Neural progenitor cell (in vitro differentiated cells): ENCODE measurements at regions not wholly inside any gene's neighbourhood (a gene's known extent, or its start where the extent isn't known, plus 50 kb on each side); places are given as distances from the start of the nearest gene placed in this dataset.

Experiments used
- DNase-seq: peaks from one replicate; pipeline ENCODE4 v3.0.0-alpha.2; 2016; ENCODE audit warnings: low spot score
- H2AFZ ChIP-seq: fragments of 200-600 bp; sonication (generic); replicated peaks from 2 replicates; pipeline ENCODE4 v1.6.1; 2016; ENCODE audit warnings: antibody characterized with exemption
- H3F3A ChIP-seq: fragments of 200-600 bp; sonication (generic); 2 replicates; pipeline ENCODE4 v1.6.1; 2016; ENCODE audit warnings: antibody characterized with exemption, low read depth
- H3K27ac ChIP-seq: fragments of 200-600 bp; sonication (generic); 2 replicates; pipeline ENCODE4 v1.5.1; 2016; ENCODE audit warnings: mild to moderate bottlenecking
- H3K27me3 ChIP-seq: fragments of 200-600 bp; sonication (generic); 2 replicates; pipeline ENCODE4 v1.6.1; 2016; ENCODE audit warnings: mild to moderate bottlenecking, moderate library complexity
- H3K36me3 ChIP-seq: fragments of 200-600 bp; sonication (generic); 2 replicates; pipeline ENCODE4 v1.5.1; 2016
- H3K4me1 ChIP-seq: fragments of 200-600 bp; sonication (generic); 2 replicates; pipeline ENCODE4 v1.6.1; 2016; ENCODE audit warnings: mixed run types
- H3K4me2 ChIP-seq: fragments of 200-600 bp; sonication (generic); 2 replicates; pipeline ENCODE4 v1.6.1; 2016
- H3K4me3 ChIP-seq: fragments of 200-600 bp; sonication (generic); 2 replicates; pipeline ENCODE4 v1.5.1; 2016
- H3K79me2 ChIP-seq: fragments of 200-600 bp; sonication (generic); 2 replicates; pipeline ENCODE4 v1.6.1; 2016; ENCODE audit warnings: low read depth
- H3K9ac ChIP-seq: fragments of 200-600 bp; sonication (generic); 2 replicates; pipeline ENCODE4 v1.6.1; 2016
- H3K9me3 ChIP-seq: fragments of 200-600 bp; sonication (generic); 2 replicates; pipeline ENCODE4 v1.5.1; 2016; ENCODE audit warnings: low read depth
- H4K20me1 ChIP-seq: fragments of 200-600 bp; sonication (generic); 2 replicates; pipeline ENCODE4 v1.6.1; 2016; ENCODE audit warnings: low read depth
- H3K27ac Mint-ChIP-seq: 3 replicates; pipeline ENCODE4 v1.8.0; 2021; ENCODE audit warnings: mixed read lengths
- H3K27me3 Mint-ChIP-seq: 2 replicates; pipeline ENCODE4 v1.8.0; 2022; ENCODE audit warnings: low read depth, mild to moderate bottlenecking, inconsistent platforms, moderate library complexity, mixed read lengths; ENCODE audit not compliant: insufficient read depth
- H3K36me3 Mint-ChIP-seq: 3 replicates; pipeline ENCODE4 v1.8.0; 2021; ENCODE audit warnings: mixed read lengths
- H3K4me1 Mint-ChIP-seq: 3 replicates; pipeline ENCODE4 v1.8.0; 2021; ENCODE audit warnings: mixed read lengths
- H3K4me3 Mint-ChIP-seq: 3 replicates; pipeline ENCODE4 v1.8.0; 2021; ENCODE audit warnings: mild to moderate bottlenecking, moderate library complexity, mixed read lengths
- H3K9me3 Mint-ChIP-seq: 3 replicates; pipeline ENCODE4 v1.8.0; 2020; ENCODE audit warnings: mixed read lengths
- EZH2 ChIP-seq: fragments of 200-600 bp; sonication (generic); IDR thresholded peaks from 2 replicates; pipeline ENCODE4 v1.6.1; 2017; ENCODE audit warnings: antibody characterized with exemption, mild to moderate bottlenecking, moderate library complexity
- EZH2phosphoT487 ChIP-seq: fragments of 200-600 bp; sonication (generic); IDR thresholded peaks from 2 replicates; pipeline ENCODE4 v1.6.1; 2017; ENCODE audit warnings: antibody characterized with exemption
- TF ChIP-seq, protein P1 (sequence below): fragments of 200-600 bp; sonication (generic); IDR thresholded peaks from 2 replicates; pipeline ENCODE4 v1.5.1; 2017; ENCODE audit warnings: antibody characterized with exemption, mild to moderate bottlenecking

DNA sequence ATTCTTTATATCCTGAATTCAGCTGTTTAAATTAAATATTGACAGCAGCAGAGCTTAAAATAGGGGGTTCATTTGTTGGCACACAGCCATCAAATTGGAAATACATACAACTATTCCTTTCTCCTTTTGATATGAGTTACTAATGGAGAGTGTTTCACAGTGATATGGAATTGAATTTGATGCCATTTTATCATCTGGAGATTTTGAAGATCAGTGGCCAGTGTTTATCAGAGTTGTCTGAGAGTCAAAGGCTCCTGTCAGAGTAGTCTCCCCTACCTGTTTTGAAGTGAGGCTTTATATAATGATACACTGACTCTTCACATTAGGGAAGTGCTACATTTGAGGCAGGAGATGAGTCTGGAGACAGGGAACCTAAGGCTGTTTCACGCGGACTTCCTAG lies 1286.3 kb downstream of the TECRL start:
- Mint-ChIP-seq H3K27ac (no peak overlapping the region), H3K4me1 (no peaks in the 10 kb centered on the region)

DNA sequence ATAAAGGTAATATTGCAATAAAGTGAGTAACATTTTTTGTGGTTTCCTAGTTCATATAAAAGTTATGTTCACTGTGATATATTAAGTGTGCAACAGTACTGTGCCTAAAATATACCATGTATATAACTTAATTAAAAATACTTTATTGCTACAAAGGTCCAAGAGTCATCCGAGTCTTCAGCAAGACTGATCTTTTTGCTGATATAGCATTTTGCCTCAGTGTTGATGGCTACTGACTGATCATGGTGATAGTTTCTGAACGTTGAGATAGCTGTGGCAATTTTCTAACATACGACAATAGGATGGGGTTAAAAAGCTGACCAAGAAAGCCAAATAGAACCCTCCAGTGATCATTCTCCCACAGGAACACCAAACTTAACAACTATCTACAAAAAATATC lies 1302.7 kb downstream of the TECRL start:
- H3K4me2 ChIP-seq = no peak overlapping the region
- no peaks in the 10 kb centered on the region for H3K36me3 Mint-ChIP-seq
- no peaks in the 10 kb centered on the region for H3K27me3 ChIP-seq
- TF ChIP-seq, protein P1, sequence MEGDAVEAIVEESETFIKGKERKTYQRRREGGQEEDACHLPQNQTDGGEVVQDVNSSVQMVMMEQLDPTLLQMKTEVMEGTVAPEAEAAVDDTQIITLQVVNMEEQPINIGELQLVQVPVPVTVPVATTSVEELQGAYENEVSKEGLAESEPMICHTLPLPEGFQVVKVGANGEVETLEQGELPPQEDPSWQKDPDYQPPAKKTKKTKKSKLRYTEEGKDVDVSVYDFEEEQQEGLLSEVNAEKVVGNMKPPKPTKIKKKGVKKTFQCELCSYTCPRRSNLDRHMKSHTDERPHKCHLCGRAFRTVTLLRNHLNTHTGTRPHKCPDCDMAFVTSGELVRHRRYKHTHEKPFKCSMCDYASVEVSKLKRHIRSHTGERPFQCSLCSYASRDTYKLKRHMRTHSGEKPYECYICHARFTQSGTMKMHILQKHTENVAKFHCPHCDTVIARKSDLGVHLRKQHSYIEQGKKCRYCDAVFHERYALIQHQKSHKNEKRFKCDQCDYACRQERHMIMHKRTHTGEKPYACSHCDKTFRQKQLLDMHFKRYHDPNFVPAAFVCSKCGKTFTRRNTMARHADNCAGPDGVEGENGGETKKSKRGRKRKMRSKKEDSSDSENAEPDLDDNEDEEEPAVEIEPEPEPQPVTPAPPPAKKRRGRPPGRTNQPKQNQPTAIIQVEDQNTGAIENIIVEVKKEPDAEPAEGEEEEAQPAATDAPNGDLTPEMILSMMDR = no peak
- no peak for TF ChIP-seq EZH2phosphoT487
- TF ChIP-seq EZH2 = no peak
- H3K9ac ChIP-seq = no peak overlapping the region
- no peak overlapping the region for H3K4me3 Mint-ChIP-seq
- H2AFZ ChIP-seq = no peak overlapping the region
- H3K9me3 Mint-ChIP-seq = peaks cover 6% of the 10 kb centered on the region
- no peak overlapping the region for H3K27ac Mint-ChIP-seq
- no peaks in the 10 kb centered on the region for H3F3A ChIP-seq
- no peaks in the 10 kb centered on the region for H4K20me1 ChIP-seq
- no peak for DNase-seq
- H3K9me3 ChIP-seq = no peaks in the 10 kb centered on the region
- H3K79me2 ChIP-seq = no peaks in the 10 kb centered on the region
- H3K27ac ChIP-seq = no peak overlapping the region
- no peaks in the 10 kb centered on the region for H3K27me3 Mint-ChIP-seq
- no peak overlapping the region for H3K4me3 ChIP-seq
- H3K4me1 Mint-ChIP-seq = no peaks in the 10 kb centered on the region
- no peaks in the 10 kb centered on the region for H3K4me1 ChIP-seq
- H3K36me3 ChIP-seq = no peaks in the 10 kb centered on the region

More for the DNA sequence above, 1286.3 kb downstream of the TECRL start:
- no peak for DNase-seq
- Mint-ChIP-seq H3K4me3 (no peak overlapping the region), H3K9me3 (no peaks in the 10 kb centered on the region), H3K27me3 (no peaks in the 10 kb centered on the region), H3K36me3 (no peaks in the 10 kb centered on the region)
- H3K4me1 ChIP-seq = no peaks in the 10 kb centered on the region
- no peaks in the 10 kb centered on the region for H4K20me1 ChIP-seq
- no peaks in the 10 kb centered on the region for H3F3A ChIP-seq
- no peaks in the 10 kb centered on the region for H3K79me2 ChIP-seq
- TF ChIP-seq, protein P1 = no peak
- no peak for TF ChIP-seq EZH2phosphoT487
- TF ChIP-seq EZH2 = no peak
- no peak overlapping the region for H3K9ac ChIP-seq
- H3K36me3 ChIP-seq = no peaks in the 10 kb centered on the region
- H3K9me3 ChIP-seq = no peaks in the 10 kb centered on the region
- H2AFZ ChIP-seq = no peak overlapping the region
- H3K27me3 ChIP-seq = no peaks in the 10 kb centered on the region
- H3K4me2 ChIP-seq = no peak overlapping the region
- H3K27ac ChIP-seq = no peak overlapping the region
- H3K4me3 ChIP-seq = no peak overlapping the region

DNA sequence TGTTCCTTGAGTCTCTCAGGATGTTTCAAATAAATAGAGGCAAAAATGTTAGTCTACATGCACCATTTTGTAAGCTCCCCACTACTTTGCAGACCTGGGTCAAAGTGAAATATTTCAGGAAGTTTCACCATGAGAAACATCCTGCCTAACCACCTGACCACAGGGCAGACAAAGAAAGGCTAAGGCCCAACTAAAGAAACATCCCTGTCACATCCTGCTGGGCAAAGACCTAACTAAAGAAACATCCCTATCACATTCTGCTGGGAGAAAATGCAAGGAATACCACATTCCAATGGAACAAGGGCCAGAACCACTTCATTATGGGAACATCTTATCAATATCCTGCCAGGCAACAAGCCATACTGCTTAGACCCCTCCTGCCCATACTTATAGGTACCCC lies 1303.4 kb downstream of the TECRL start:
- Histone ChIP-seq H3K9ac (no peak overlapping the region), H2AFZ (no peak overlapping the region), H3K9me3 (no peaks in the 10 kb centered on the region), H3K4me3 (no peak overlapping the region), H4K20me1 (no peaks in the 10 kb centered on the region), H3K27me3 (no peaks in the 10 kb centered on the region), H3K4me2 (no peak overlapping the region), H3K36me3 (no peaks in the 10 kb centered on the region), H3K27ac (no peak overlapping the region), H3K4me1 (no peaks in the 10 kb centered on the region), H3K79me2 (no peaks in the 10 kb centered on the region), H3F3A (no peaks in the 10 kb centered on the region)
- Mint-ChIP-seq H3K27me3 (no peaks in the 10 kb centered on the region), H3K27ac (no peak overlapping the region), H3K36me3 (no peaks in the 10 kb centered on the region), H3K4me1 (no peaks in the 10 kb centered on the region), H3K4me3 (no peak overlapping the region), H3K9me3 (peaks cover 6% of the 10 kb centered on the region)
- no peak for DNase-seq
- TF ChIP-seq, protein P1 = no peak
- TF ChIP-seq EZH2 (no peak), EZH2phosphoT487 (no peak)

DNA sequence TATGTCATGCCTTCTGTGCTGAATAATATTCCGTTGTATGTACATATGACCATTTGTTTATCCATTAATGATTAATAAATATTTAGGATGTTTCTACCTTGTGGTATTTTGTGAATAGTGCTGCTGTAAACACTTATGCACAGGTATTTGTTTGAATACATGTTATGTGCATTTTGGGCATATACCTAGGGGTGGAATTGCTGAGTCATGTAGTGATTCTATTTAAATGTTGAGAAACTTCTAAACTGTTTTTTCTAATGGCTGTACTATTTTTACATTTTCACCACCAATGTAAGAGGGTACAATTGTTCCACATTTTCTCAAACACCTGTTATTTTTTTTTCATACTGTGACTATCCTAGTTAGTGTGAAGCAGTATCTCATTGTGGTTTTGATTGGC lies 1318.6 kb downstream of the TECRL start:
- no peak overlapping the region for H3K27ac Mint-ChIP-seq

More for the DNA sequence above, 1318.6 kb downstream of the TECRL start:
- Histone ChIP-seq H4K20me1 (no peaks in the 10 kb centered on the region), H3K27ac (no peak overlapping the region), H3K79me2 (no peaks in the 10 kb centered on the region), H3K36me3 (no peaks in the 10 kb centered on the region), H2AFZ (no peak overlapping the region), H3K4me3 (no peak overlapping the region), H3K4me2 (no peak overlapping the region), H3K9ac (no peak overlapping the region), H3F3A (no peaks in the 10 kb centered on the region), H3K9me3 (no peaks in the 10 kb centered on the region), H3K4me1 (peaks cover 2% of the 10 kb centered on the region), H3K27me3 (no peaks in the 10 kb centered on the region)
- Mint-ChIP-seq H3K4me3 (no peak overlapping the region), H3K36me3 (no peaks in the 10 kb centered on the region), H3K27me3 (peaks cover 2% of the 10 kb centered on the region), H3K9me3 (no peaks in the 10 kb centered on the region), H3K4me1 (no peaks in the 10 kb centered on the region)
- TF ChIP-seq, protein P1 = no peak
- TF ChIP-seq EZH2phosphoT487 (no peak), EZH2 (no peak)
- no peak for DNase-seq
